GM19324 (cell line): ENCODE measurements at regions not wholly inside any gene's neighbourhood (a gene's known extent, or its start where the extent isn't known, plus 50 kb on each side); places are given as distances from the start of the nearest gene placed in this dataset.
"Not testable (repeated sequence)": the region's sequence is repeated elsewhere in the genome, so short reads cannot be mapped to it uniquely, and the experiment has no call there.

Experiments
- ATAC-seq: cut with Tn5 transposase; IDR thresholded peaks from one replicate; pipeline ENCODE4 v1.9.1; 2021; ENCODE audit warnings: mild to moderate bottlenecking, moderate library complexity; ENCODE audit not compliant: unreplicated experiment, low FRiP score

GRCh38 chr3:137294839-137295238 lies 337.1 kb downstream of the IL20RB start:
- no peak for ATAC-seq

- no peak for ATAC-seq
These were observed 337.6 kb downstream of the IL20RB start for GRCh38 chr3:137295336-137295735.

DNA sequence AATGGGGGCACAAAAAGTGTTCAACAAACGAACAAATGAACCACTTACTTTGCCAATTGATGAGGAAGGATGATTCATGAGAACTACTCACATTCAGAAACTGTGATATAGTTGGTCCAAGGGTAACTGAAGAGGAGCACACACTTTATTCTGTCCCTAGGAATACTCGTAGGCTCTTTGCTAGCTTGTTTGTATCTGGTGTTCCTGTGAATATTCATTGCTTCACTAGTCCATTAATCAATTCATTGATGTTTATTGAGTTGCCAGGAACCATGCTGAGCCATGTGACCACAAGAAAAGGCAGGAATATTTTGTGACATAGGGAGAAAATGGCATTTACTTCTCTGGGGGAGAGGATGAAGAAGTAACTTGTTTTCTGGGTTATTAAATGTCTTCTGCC lies 338.3 kb downstream of the IL20RB start:
- no peak for ATAC-seq

DNA sequence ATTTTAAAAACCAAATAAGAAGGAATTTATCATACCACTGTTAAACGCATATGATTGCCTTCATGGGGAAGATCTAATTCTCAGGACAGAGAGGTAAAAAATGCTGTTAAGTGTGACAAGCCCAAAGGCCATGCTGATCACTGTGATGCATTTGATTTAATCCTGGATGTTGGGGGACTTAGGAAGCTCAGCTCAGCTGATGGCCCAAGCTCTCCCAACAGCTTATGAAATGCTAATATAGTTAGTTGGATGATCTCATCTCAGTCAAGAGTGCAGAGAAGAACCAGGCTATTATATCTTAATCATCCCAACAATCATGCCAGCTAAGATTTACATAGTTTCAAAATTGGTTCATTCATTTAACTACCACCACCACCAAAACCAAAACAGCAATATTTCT lies 340.0 kb downstream of the IL20RB start:
- no peak for ATAC-seq

DNA sequence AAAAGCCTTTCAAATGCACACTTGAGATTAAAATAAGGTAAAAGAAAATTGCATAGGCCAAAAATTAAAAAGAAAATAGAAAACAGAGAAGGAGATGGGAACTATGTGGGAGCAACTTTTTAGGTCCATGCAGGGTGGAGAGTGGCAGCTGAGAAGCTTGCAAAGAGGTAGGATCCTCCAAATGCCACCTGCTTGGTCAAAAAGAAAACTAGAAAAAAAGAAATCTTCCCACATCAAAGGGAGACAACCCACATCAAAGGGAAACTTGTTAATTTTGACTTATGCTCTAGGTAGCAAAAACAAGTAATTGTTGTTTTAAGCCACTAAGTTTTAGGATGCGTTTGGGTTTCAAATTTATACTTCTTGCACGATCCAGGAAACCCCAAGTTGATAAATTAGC lies 342.9 kb downstream of the IL20RB start:
- no peak for ATAC-seq

GRCh38 chr3:137304313-137305056 lies 346.7 kb downstream of the IL20RB start:
- no peak for ATAC-seq

DNA sequence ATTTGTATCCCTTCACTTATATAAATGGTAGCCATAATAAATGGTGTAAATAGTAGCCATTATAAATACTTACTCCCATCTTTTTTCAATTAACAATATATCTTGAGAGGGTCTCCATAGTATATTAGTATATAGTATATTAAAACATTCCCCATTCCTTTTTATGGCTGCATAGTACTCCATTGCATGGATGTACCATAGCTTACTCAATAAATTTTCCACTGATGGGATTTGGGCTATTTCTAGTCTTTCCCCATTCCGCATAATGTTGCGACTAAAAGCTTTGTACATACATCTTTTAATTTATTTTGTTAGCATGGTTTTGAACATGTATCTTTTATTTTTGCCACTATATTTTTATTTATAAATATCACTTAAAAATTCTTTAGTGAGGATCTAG lies 366.3 kb downstream of the IL20RB start:
- no peak for ATAC-seq

GRCh38 chr3:137325170-137325569 lies 367.4 kb downstream of the IL20RB start:
- peak; percentile 52 for ATAC-seq

GRCh38 chr3:137325934-137326333 lies 368.2 kb downstream of the IL20RB start:
- no peak for ATAC-seq

DNA sequence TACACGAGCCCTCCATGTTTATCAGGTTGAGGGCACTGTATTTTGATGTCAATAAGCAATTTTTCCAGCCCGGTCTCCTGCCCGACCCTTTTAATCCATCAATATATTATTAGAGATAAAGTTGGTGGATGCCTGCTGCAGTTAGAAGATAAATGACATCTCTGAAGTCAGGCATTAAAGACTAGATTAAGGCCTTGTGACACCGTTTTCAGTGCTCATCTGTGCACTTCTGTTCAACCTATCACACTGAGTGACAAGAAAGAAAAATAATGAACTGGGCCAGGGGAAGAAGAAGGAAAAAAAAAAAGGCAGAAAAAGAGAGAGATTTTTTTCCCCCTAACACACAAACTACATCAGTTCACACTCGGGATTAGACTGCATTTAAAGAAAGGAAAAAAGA lies 371.8 kb downstream of the IL20RB start:
- no peak for ATAC-seq

DNA sequence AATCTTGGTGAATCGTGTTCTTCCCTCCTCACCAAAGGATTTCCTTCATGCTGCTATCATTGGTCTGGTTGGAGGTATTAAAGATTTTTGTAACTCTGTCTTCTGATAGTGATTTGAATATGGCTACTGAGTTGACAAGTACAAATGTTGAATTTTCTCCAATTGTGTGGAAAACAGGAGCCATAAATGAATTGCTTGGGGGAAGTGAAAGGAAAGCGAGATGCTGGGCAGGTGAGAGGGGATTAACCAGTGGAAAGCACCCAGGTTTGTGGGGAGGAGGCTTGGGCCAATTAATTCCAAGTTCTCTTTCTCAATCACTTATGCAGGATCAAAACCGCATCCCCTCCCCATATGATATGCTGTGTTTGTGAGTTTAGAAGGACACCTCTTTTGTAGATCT lies 372.5 kb downstream of the IL20RB start:
- no peak for ATAC-seq

DNA sequence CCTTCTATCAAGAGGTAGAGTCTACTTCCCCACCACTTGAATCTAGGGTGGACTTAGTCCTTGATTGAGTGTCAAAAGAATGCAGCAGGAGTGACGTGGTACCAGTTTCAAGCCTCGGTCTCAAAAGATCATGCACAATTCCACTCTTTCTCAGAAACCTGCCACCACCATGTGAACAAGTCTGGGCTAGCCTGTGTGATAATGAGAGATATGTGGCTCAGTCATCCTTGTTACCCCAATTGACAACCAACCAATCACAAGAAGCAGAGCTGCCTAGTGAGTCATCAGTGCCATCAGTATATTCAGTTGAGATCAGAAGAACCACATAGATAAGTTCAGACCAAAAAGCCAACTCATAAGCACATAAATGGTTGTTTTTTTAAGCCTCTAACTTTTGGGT lies 374.5 kb downstream of the IL20RB start:
- ATAC-seq: peak; percentile 42

DNA sequence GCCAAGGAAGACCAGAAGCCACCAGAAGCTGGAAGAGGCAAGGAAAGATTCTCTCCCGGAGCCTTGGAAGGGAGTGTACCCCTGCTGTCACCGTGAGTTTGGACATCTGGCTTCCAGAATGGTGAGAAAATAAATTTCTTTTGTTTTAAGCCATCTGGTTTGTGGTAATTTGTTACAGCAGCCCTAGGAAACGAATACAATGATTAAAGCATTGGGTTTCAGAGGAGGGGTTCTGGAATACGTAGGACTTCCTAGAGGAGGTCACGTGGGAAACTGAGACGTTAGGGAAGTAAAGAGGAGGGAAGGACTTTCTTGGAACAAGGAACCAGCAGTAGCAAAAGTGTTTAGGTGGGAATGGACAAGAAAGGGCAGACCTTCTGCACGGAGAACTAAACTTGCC lies 377.7 kb downstream of the IL20RB start:
- ATAC-seq: no peak

- not testable (repeated sequence) for ATAC-seq
These were observed 380.6 kb downstream of the IL20RB start for GRCh38 chr3:137338400-137338799.

DNA sequence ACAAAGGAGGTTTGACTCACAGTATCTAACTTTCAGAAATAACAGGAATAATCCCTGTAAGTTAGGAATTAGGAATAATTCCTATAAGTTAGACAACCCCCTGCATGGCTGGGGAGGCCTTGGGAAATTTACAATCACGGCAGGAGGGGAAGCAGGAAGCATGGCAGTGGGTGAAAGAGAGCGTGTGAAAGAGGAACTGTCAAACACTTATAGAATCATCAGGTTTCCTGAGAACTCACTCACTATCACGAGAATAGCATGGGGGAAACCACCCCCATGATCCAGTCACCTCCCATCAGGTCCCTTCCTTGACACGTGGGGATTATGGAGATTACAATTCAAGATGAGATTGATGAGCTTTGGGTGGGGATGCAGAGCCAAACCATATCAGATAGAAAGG lies 385.5 kb downstream of the IL20RB start:
- ATAC-seq: no peak

- ATAC-seq: no peak
These were observed 389.3 kb downstream of the IL20RB start for GRCh38 chr3:137347132-137347531.

- peak; percentile 39 for ATAC-seq
These were observed 390.1 kb downstream of the IL20RB start for GRCh38 chr3:137347817-137348368.

- no peak for ATAC-seq
These were observed 391.2 kb downstream of the IL20RB start for GRCh38 chr3:137348936-137349335.

- ATAC-seq: no peak
These were observed 392.0 kb downstream of the IL20RB start for GRCh38 chr3:137349557-137350348.

- ATAC-seq: no peak
These were observed 402.9 kb downstream of the IL20RB start for GRCh38 chr3:137360531-137361201.

DNA sequence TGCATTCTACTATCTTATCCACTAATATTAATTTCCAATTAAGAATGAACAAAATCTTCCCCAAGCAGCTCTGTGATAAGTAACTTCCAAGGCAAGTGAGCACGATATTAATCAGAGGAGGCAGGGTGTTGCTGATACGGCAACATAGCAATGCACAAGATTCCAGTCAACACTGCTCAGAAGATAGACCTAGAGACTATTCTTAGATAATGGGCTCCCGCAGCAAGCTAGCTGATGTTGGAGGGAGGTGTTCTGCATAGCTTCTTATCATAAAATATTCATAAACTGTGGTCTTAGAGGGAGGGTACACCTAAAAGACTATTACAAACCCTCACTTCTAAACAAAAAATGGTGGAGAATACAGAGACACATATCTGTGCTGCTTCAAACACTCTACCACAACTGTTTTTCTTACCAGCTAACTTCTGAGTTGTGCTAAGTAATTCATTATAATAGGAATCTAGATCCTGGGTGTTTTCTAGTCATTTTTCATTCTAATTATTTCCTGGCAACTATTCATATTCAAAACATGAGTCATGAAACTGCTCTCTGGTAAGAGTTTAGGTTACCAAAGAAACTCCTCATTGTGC lies 382.0 kb upstream of the SOX14 start:
- ATAC-seq: no peak
